Cerebellar cortex (tissue), 1 donor: ENCODE measurements at regions not wholly inside any gene's neighbourhood (a gene's known extent, or its start where the extent isn't known, plus 50 kb on each side); places are given as distances from the start of the nearest gene placed in this dataset.
A peak's percentile ranks its signal among the peaks of the same experiment; 100 is the strongest.
"Not testable (repeated sequence)": the region's sequence is repeated elsewhere in the genome, so short reads cannot be mapped to it uniquely, and the experiment has no call there.

ENCODE experiments used
- DNase-seq: peaks from one replicate; pipeline ENCODE4 v3.0.0-alpha.2; 2015; ENCODE audit warnings: low spot score

GRCh38 chr4:13678186-13678924 is 50.8 kb upstream of the BOD1L1 start:
- DNase-seq, result no peak

DNA sequence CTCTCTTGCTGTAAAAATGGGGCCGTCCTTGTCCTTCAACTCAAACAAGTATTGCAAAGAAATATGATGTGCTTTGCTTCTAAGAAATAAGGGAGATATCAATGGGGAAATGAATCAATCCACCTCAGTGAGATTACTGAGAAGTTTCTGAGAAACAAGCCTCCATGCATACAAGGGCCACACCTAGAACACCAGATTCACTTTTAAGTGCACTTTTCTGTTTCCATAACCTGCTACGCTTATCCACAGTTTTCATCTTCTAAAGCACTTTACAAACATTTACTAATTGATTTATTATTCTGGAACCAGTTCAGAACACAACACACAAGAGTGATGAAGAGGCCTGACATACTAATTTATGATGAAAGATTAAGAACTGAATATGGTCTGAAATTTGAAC is 54.0 kb upstream of the BOD1L1 start:
- no peak for DNase-seq

DNA sequence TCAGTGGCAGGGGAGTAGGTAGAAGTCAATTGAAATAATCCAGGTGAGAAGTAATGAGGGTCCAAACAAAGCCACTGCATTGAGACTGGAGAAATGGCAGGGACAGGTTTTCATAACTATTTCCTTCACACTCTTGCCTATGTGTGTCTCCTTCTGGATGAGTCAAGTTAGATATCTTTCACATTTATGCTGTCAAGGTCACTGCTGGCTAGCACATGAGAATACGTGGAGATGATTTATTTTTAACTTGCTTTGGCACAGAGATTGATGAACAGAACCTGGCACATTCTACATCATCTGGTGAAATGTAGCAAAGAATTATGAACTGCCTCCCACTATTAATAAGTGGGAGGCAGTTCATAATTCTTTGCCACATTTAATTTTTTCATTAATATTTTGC is 66.7 kb upstream of the BOD1L1 start:
- DNase-seq, result no peak

DNA sequence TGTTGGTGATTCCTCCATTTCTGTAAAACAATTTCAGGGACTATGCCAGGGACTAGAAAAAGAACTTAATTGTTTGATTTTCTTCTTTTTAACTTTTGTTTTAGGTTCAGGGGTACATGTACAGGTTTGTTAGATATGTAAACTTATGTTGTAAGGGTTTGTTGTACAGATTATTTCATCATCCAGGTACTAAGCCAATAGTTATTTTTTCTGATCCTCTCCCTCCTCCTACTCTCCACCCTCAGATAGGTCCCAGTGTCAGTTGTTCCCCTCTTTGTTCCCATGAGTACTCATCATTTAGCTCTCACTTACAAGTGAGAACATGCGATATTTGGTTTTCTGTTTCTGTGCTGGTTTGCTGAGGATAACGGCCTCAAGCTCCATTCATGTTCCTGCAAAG is 70.8 kb upstream of the BOD1L1 start:
- DNase-seq, result no peak

DNA sequence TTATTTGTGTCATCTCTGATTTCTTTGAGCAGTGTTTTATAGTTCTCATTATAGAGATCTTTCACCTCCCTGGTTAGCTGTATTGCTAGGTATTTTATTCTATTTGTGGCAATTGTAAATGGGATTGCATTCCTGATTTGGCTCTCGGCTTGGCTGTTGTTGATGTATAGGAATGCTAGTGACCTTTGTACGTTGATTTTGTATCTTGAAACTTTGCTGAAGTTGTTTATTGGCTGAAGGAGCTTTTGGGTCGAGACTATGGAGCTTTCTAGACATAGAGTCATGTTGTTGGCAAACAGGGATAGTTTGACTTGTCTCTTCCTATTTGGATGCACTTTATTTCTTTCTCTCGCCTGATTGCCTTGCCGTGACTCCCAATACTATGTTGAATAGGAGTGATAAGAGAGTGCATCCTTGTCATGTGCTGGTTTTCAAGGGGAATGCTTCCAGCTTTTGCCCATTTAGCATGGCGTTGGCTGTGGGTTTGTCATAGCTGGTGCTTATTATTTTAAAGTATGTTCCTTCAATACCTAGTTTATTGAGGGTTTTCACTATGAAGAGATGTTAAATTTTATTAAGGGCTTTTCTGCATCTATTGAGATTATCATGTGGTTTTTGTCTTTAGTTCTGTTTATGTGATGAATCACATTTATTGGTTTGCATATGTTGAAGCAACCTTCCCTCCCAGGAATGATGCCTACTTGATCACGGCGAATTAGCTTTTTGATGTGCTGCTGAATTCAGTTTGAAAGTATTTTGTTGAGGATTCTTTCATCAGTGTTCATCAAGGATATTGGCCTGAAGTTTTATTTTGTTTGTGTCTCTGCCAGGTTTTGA is 72.7 kb upstream of the BOD1L1 start:
- no peak for DNase-seq

DNA sequence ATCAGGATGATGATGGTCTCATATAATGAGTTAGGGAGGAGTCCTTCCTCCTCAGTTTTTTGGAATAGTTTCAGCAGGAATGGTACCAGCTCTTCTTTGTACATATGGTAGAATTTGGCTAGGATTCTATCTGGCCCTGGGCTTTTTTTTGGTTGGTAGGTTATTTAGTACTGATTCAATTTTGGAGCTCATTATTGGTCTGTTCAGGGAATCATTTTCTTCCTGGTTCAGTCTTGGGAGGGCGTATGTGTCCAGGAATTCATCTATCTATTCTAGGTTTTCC is 73.3 kb upstream of the BOD1L1 start:
- not testable (repeated sequence) for DNase-seq

DNA sequence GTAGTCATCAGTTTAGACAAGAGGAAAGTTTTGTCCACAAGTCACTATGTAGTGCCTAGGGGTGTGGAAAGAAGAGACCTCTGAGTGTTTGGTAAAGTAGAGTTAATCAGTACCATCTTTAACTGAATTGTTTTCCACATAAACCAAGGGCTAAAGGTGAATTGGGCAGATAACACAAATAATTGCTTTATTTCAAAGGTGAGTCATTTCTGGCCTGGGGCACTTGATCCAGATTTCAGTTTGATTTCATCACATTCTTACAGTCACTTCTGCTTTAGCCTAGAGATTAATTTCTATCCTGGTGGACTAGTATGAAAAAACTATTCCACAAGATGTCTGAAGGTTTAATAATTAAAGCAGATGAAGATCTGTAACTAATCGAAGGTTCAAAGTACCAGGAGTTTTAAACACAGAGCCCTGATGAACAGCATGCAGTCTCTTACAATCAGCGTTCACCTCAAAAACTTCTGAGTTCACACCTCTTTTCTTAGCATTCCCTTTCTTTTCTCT is 74.5 kb upstream of the BOD1L1 start:
- DNase-seq, result no peak

DNA sequence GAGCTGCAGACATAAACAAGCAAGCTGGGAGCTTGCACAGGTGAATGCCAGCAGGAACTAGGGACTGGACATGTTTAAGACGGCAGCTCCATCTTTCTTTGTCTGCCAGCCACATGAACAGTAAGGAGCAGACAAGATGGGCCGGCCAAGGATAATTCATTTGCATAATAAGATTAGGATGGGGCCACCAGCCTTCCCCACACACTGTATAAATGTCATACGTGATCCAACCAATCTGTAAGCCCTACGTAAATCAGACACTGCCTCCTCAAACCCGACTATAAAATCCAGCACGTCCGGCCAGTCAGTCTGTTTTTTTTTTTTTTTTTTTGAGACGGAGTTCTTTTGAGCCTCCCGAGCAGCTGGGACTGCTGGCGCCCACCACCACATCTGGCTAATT is 75.6 kb upstream of the BOD1L1 start:
- no peak for DNase-seq

- DNase-seq, result no peak
Measured at GRCh38 chr4:13704035-13704434, 76.5 kb upstream of the BOD1L1 start.

DNA sequence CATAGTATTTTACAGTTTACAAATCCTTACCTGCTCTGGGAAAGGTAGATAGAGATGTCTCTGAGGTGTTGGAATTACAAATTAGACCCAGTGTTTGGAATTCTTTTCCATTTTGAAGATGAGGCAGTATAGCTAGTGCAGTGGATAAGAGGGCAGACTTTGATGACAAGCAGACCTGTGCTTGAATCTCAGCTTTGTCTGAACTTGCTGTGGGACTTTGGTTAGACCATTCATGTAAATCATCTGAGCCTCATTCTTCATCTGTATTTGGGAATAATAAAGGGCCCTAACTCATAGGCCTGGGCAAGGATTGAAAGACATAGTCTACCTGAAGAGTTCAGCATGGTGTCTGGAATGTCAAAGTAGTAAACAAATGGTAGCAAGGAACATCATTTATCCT is 77.2 kb upstream of the BOD1L1 start:
- no peak for DNase-seq

GRCh38 chr4:13705521-13706041 is 78.1 kb upstream of the BOD1L1 start:
- peak; percentile 76 for DNase-seq

GRCh38 chr4:13706120-13706519 is 78.6 kb upstream of the BOD1L1 start:
- DNase-seq, result no peak

- no peak for DNase-seq
Measured at GRCh38 chr4:13706716-13707115, 79.2 kb upstream of the BOD1L1 start.

DNA sequence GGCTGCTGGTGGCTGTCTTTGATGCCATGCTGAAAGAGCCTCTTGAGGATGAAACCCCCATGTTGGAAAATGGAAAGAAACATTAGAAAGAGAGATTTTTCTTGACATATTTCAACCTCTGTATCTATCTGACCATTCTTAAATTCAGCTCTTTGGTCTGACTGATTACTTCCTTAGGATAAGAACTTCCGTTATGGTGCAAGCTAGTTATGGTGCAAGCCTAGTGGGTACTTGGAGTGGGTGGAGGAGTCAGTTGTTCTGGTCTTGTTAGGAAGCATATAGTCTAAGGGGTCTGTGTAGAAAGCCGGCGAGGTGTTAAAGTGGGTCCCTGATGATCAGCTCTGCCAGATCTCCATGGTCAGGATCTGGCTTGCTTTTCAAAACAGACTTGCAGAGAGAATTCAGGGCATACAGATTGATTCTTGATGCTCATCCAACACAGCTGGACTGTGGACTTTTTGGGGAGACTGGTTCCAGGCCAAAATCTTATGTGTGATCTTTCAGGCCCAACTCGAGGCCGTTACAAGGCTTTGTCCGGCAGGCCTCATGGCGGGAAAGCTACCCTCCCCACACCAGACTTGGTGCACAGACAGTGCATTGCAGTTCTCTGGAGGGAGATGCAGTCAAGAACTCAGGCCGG is 82.8 kb upstream of the BOD1L1 start:
- DNase-seq, result no peak

GRCh38 chr4:13711233-13711785 is 83.8 kb upstream of the BOD1L1 start:
- DNase-seq, result peak; percentile 79

- DNase-seq, result no peak
Measured at GRCh38 chr4:13721894-13722293, 94.4 kb upstream of the BOD1L1 start.

DNA sequence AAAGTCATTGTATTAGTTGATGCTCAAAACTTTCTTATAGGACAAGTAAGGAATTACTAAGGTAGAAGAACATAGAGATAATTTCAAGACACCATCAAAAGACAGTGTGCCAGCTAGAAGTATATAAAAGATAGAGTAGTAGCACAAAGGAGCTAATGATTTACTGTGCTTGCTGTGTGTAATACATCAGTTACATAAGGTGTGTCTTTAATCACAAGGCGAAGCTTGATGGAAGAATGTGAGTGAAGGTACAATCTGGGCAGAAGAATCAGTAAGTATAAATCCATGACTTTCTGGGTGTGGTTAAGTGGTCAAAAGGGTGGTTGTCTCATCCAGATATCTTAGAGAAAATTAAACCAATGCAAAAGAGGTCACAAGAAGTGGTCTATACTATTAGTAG is 95.1 kb upstream of the BOD1L1 start:
- DNase-seq, result no peak

GRCh38 chr4:13728761-13729160 is 101.2 kb upstream of the BOD1L1 start:
- no peak for DNase-seq

DNA sequence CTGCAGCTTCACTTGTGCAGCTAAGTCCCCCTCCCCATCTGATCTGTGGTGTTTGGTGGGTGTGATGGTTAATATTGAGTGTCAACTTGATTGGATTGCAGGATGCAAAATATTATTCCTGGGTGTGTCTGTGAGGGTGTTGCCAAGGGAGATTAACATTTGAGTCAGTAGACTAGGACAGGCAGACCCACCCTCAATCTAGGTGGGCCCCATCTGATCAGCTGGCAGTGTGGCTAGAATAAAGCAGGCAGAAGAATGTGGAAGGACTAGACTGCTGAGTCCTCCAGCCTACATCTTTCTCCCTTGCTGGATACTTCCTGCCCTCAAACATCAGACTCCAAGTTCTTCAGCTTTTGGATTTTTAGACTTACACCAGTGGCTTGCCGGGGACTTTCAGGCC is 103.5 kb upstream of the BOD1L1 start:
- DNase-seq, result no peak

DNA sequence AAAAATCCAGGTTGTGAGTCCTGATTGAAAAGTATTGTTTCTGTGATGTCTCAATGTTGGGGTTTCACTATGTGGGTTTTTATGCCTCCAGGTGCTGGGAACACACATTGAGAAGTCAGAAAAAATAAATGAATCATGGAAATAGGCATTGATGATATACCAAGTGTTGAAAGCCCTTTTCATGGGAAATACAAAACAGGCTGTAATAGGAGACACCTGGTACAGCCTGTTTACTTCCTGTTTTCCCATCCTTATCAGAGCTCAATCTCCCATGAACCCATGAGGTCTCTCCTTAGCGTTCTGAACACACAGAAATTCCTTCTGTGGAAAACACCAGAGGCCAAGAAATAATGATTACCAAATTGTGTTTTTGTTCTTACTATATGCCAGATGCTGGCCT is 106.3 kb upstream of the BOD1L1 start:
- DNase-seq, result no peak

GRCh38 chr4:13750594-13750993 is 123.1 kb upstream of the BOD1L1 start:
- DNase-seq, result no peak

GRCh38 chr4:13761581-13761980 is 134.1 kb upstream of the BOD1L1 start:
- not testable (repeated sequence) for DNase-seq

DNA sequence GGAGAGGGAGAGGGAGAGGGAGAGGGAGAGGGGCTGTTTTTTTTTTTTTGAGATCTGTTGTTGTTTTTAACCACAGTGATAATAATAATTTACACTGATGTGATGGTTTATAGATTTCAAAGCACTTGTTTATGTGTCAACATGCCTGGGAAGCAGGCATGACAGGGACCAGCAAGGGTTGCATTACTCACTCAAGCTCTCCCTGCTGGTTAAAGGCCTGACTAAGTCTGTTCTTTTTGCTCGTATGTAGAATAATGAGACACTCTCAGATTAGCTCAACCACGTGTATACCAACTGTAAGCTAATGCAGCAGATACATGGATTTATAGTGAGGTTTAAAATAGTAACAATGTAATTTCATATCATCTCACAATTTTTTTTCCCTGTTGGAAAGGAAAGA is 134.6 kb upstream of the BOD1L1 start:
- DNase-seq, result no peak
